HUES6 (cell line): ENCODE measurements at regions not wholly inside any gene's neighbourhood (a gene's known extent, or its start where the extent isn't known, plus 50 kb on each side); places are given as distances from the start of the nearest gene placed in this dataset.

ENCODE experiments used
- H3K27ac ChIP-seq: 2 replicates; pipeline ENCODE4 v1.7.0; 2013; ENCODE audit warnings: low read depth, mild to moderate bottlenecking, low read length, inconsistent platforms
- H3K27me3 ChIP-seq: 2 replicates; pipeline ENCODE4 v1.6.1; 2013; ENCODE audit warnings: low read length; ENCODE audit not compliant: control insufficient read depth, insufficient read depth
- H3K36me3 ChIP-seq: 2 replicates; pipeline ENCODE4 v1.6.1; 2013; ENCODE audit warnings: low read length; ENCODE audit not compliant: control insufficient read depth, insufficient read depth
- H3K4me1 ChIP-seq: 2 replicates; pipeline ENCODE4 v1.6.1; 2013; ENCODE audit warnings: low read length; ENCODE audit not compliant: control insufficient read depth, insufficient read depth
- H3K4me3 ChIP-seq: 2 replicates; pipeline ENCODE4 v1.5.1; 2013; ENCODE audit warnings: low read depth, low read length
- H3K9ac ChIP-seq: one replicate; pipeline ENCODE4 v1.6.1; 2013; ENCODE audit warnings: mild to moderate bottlenecking, low read length
- H3K9me3 ChIP-seq: 2 replicates; pipeline ENCODE4 v1.6.1; 2013; ENCODE audit warnings: low read depth, low read length; ENCODE audit not compliant: control insufficient read depth, insufficient read depth

DNA sequence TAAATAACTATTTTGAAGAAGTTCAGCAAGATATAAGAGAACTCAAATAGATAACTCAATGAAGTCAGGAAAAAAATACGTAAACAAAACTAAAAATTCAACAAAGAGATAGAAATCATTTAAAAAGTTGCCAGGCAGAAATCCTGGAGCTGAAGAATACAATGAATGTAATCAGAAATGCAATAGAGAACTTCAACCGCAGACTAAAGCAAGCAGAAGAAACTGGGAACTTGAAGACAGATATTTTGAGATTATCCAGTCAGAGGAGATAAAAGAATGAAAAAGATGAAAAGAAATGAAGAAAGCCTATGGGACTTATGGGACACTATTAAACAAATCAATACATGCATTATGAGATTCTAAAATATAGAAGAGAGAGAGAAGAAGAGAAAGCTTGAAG, 129.1 kb upstream of the LPAR1 start:
- no peaks in the 10 kb centered on the region for H3K4me1 ChIP-seq

DNA sequence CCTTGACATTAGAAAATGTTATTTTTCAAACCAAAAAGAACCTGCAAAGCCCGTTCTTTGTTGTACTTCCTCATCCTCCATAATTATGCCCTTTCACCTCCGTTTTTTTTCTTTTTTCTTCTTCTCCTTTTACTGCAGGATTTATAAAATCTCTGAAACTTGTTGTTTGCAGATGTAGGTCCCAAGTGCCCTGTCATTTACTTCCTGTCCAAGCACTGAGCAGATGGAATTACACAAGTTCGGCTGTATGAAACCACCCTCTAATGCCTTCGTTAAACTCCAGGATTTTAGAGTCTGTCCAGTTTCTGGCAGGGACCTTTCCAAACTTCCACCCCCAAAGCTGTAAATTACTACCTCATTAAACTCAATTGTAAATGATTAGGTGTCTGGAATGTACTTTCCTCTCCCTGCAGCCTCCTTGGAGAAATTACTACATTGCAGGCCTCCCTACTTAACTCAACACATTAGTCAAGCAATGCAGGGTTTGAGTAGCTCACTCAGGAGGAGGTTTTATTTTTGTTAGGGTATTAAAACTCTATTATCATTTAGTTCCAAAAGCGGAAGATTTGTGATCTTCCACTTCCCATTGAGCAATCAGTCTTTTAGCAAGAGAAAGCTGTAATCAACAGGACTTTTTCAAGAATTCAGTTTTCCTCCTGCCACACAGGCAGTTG, 125.6 kb upstream of the LPAR1 start:
- peaks cover 2% of the 10 kb centered on the region; the same call in 1 of the 2 replicates for H3K9me3 ChIP-seq
- no peak overlapping the region for H3K4me3 ChIP-seq
- no peak overlapping the region for H3K9ac ChIP-seq
- H3K4me1 ChIP-seq = no peaks in the 10 kb centered on the region
- no peaks in the 10 kb centered on the region for H3K36me3 ChIP-seq
- no peak overlapping the region for H3K27ac ChIP-seq
- H3K27me3 ChIP-seq = no peaks in the 10 kb centered on the region

More for the DNA sequence above, 129.1 kb upstream of the LPAR1 start:
- H3K9ac ChIP-seq = no peak overlapping the region
- no peaks in the 10 kb centered on the region for H3K36me3 ChIP-seq
- peaks cover 2% of the 10 kb centered on the region; the same call in 1 of the 2 replicates for H3K9me3 ChIP-seq
- H3K27me3 ChIP-seq = no peaks in the 10 kb centered on the region
- no peak overlapping the region for H3K4me3 ChIP-seq
- no peak overlapping the region for H3K27ac ChIP-seq

DNA sequence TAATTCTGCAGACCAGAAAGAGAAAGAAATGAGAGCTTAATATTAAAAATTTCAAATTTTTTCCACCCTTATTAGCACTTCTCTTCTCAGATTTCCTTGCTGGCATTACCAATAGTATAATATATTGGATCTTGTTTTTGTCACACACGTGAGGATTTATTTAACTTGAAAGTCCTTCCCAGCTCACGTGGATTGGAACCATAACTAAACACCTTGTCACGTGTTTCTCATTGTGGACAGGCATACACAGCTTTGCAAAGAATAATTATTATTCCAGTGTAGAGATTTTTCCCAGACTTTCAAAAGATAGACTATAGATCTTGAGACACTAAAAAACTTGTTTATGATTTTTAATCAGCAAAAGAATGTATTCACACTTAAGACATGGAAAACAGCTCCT, 123.8 kb upstream of the LPAR1 start:
- Histone ChIP-seq H3K27me3 (no peaks in the 10 kb centered on the region), H3K4me3 (no peak overlapping the region), H3K27ac (no peak overlapping the region), H3K9me3 (no peaks in the 10 kb centered on the region), H3K36me3 (no peaks in the 10 kb centered on the region), H3K4me1 (no peaks in the 10 kb centered on the region), H3K9ac (no peak overlapping the region)

- no peaks in the 10 kb centered on the region for H3K9me3 ChIP-seq
- H3K27me3 ChIP-seq = no peaks in the 10 kb centered on the region
- no peak overlapping the region for H3K4me3 ChIP-seq
- H3K9ac ChIP-seq = no peak overlapping the region
- no peaks in the 10 kb centered on the region for H3K4me1 ChIP-seq
- H3K27ac ChIP-seq = no peak overlapping the region
- H3K36me3 ChIP-seq = no peaks in the 10 kb centered on the region
Measured at GRCh38 chr9:111161015-111161415, 122.7 kb upstream of the LPAR1 start.

GRCh38 chr9:111158999-111159398, 120.7 kb upstream of the LPAR1 start:
- no peaks in the 10 kb centered on the region for H3K27me3 ChIP-seq
- no peak overlapping the region for H3K27ac ChIP-seq
- no peak overlapping the region for H3K9ac ChIP-seq
- no peaks in the 10 kb centered on the region; the same call in 1 of the 2 replicates for H3K4me1 ChIP-seq
- no peaks in the 10 kb centered on the region for H3K36me3 ChIP-seq
- no peak overlapping the region for H3K4me3 ChIP-seq
- no peaks in the 10 kb centered on the region for H3K9me3 ChIP-seq

DNA sequence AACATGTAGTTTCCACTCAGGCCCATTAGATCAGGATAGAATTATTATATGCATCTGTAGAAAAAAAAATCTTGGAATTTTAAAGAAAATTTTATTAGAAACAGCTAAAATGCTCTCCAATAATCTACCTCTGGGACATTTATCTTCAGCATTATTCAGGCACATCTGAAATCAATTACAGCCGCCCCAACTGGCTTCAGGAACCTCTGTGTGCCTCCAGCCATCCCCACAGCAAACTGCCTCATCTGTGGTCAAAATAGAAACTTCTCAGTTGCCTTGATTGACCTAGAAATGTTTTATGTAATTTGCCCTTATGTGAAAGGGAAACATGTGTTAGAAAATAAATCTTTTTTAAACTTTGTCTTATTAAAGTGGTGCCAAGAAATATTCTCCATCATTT, 120.1 kb upstream of the LPAR1 start:
- Histone ChIP-seq H3K27ac (no peak overlapping the region), H3K9ac (no peak overlapping the region), H3K9me3 (no peaks in the 10 kb centered on the region), H3K36me3 (no peaks in the 10 kb centered on the region), H3K4me3 (no peak overlapping the region), H3K4me1 (no peaks in the 10 kb centered on the region; the same call in 1 of the 2 replicates), H3K27me3 (no peaks in the 10 kb centered on the region)

DNA sequence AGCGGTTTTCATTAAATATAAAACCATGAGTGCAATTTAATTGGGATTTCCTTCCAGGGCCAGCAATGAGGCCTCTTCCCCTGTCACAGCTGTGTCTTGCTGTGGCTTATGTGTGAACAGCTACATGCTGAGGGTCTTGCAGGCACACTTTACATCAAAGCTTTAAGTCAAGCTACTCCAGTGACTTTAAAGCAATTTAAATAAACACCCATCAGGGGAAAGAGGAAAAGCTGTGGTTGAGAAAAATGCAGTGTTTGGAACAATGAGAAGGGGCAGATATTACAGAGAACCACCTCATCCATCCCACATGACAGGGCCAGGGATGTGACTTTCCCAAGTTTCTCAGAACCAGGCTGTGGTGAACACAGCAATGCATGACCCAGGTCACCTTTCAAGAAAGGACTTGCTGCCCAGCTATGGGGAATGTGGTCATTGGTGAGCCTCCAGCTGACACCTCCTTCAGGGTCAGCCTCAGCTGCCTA, 115.9 kb upstream of the LPAR1 start:
- no peak overlapping the region for H3K27ac ChIP-seq
- no peak overlapping the region for H3K4me3 ChIP-seq
- H3K36me3 ChIP-seq = no peaks in the 10 kb centered on the region
- no peaks in the 10 kb centered on the region for H3K9me3 ChIP-seq
- no peak overlapping the region for H3K9ac ChIP-seq
- no peaks in the 10 kb centered on the region for H3K27me3 ChIP-seq
- no peaks in the 10 kb centered on the region; the same call in 1 of the 2 replicates for H3K4me1 ChIP-seq

GRCh38 chr9:111152614-111153406, 114.5 kb upstream of the LPAR1 start:
- no peak overlapping the region for H3K27ac ChIP-seq
- no peaks in the 10 kb centered on the region for H3K9me3 ChIP-seq
- no peak overlapping the region for H3K9ac ChIP-seq
- no peaks in the 10 kb centered on the region for H3K27me3 ChIP-seq
- no peaks in the 10 kb centered on the region for H3K36me3 ChIP-seq
- no peak overlapping the region for H3K4me3 ChIP-seq
- H3K4me1 ChIP-seq = no peaks in the 10 kb centered on the region; the same call in 1 of the 2 replicates

DNA sequence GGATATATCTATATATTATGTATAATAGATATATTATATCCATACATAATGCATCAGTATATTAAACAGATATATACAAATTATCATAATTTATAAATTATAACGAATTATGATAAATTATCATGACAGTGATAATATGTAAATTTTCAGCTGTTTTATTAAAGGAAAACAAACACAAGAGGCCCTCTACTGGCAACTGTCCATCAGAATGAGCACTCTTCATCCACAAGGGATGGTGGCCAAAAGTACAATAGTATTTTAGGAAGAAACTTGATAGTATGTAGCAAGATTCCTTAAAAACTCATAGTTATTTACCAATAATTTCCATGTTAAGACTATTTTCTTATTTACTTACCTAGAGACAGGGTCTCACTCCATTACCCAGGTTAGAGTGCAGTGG, 113.3 kb upstream of the LPAR1 start:
- H3K4me3 ChIP-seq = no peak overlapping the region
- no peaks in the 10 kb centered on the region; the same call in 1 of the 2 replicates for H3K4me1 ChIP-seq
- no peaks in the 10 kb centered on the region for H3K27me3 ChIP-seq
- no peak overlapping the region for H3K9ac ChIP-seq
- no peaks in the 10 kb centered on the region for H3K9me3 ChIP-seq
- H3K36me3 ChIP-seq = no peaks in the 10 kb centered on the region
- H3K27ac ChIP-seq = no peak overlapping the region

- no peaks in the 10 kb centered on the region for H3K36me3 ChIP-seq
- no peak overlapping the region for H3K9ac ChIP-seq
- H3K9me3 ChIP-seq = no peaks in the 10 kb centered on the region
- H3K4me3 ChIP-seq = no peak overlapping the region
- no peaks in the 10 kb centered on the region for H3K27me3 ChIP-seq
- H3K27ac ChIP-seq = no peak overlapping the region
- no peaks in the 10 kb centered on the region; the same call in 1 of the 2 replicates for H3K4me1 ChIP-seq
Measured at GRCh38 chr9:111150181-111150580, 111.9 kb upstream of the LPAR1 start.
